Fibroblast of lung (primary cell): ENCODE measurements at regions not wholly inside any gene's neighbourhood (a gene's known extent, or its start where the extent isn't known, plus 50 kb on each side); places are given as distances from the start of the nearest gene placed in this dataset.

Source experiments
- DNase-seq, 2 donors: peaks; one replicate each; pipeline versions ENCODE4 v3.0.0 to v3.0.0-alpha.2; 2010; ENCODE audit warnings: low read depth in 2 of 2
- H2AFZ ChIP-seq: 2 replicates; pipeline ENCODE4 v1.5.1; 2012; ENCODE audit warnings: low read length, control low read depth, inconsistent platforms
- H3K27ac ChIP-seq: 2 replicates; pipeline ENCODE4 v1.5.1; 2011; ENCODE audit warnings: low read length, control low read depth; ENCODE audit not compliant: insufficient read depth
- H3K27me3 ChIP-seq: 2 replicates; pipeline ENCODE4 v1.5.1; 2011; ENCODE audit warnings: mild to moderate bottlenecking, low read length; ENCODE audit not compliant: control insufficient read depth, insufficient read depth
- H3K36me3 ChIP-seq: 2 replicates; pipeline ENCODE4 v1.5.1; 2011; ENCODE audit warnings: low read length; ENCODE audit not compliant: control insufficient read depth, insufficient read depth
- H3K4me1 ChIP-seq: 2 replicates; pipeline ENCODE4 v1.5.1; 2011; ENCODE audit warnings: low read length; ENCODE audit not compliant: control insufficient read depth, insufficient read depth; ENCODE audit errors: extremely low read depth
- H3K4me2 ChIP-seq: 2 replicates; pipeline ENCODE4 v1.5.1; 2011; ENCODE audit warnings: low read length, control low read depth; ENCODE audit not compliant: insufficient read depth; ENCODE audit errors: extremely low read depth
- H3K4me3 ChIP-seq, 4 experiments: fragments of 200-600 bp in 1 of 4; sonication (generic) in 1 of 4; replicated peaks in 1 of 4; 2 replicates each; pipeline ENCODE4 v1.5.1; 2011 to 2016; ENCODE audit warnings: low read length in 4 of 4, low read depth in 3 of 4, mild to moderate bottlenecking in 3 of 4, control low read depth in 2 of 4, inconsistent platforms in 1 of 4, mixed read lengths in 1 of 4; ENCODE audit not compliant: insufficient read depth in 1 of 4; ENCODE audit errors: control extremely low read depth in 1 of 4
- H3K79me2 ChIP-seq: 2 replicates; pipeline ENCODE4 v1.5.1; 2012; ENCODE audit warnings: mild to moderate bottlenecking, low read length, inconsistent platforms; ENCODE audit not compliant: control insufficient read depth, insufficient read depth
- H3K9ac ChIP-seq: 2 replicates; pipeline ENCODE4 v1.5.1; 2011; ENCODE audit warnings: mild to moderate bottlenecking, low read length, control low read depth; ENCODE audit not compliant: insufficient read depth
- H3K9me3 ChIP-seq: 2 replicates; pipeline ENCODE4 v1.5.1; 2012; ENCODE audit warnings: low read depth, low read length; ENCODE audit not compliant: control insufficient read depth, insufficient read depth
- H4K20me1 ChIP-seq: 2 replicates; pipeline ENCODE4 v1.5.1; 2011; ENCODE audit warnings: low read length; ENCODE audit not compliant: control insufficient read depth, insufficient read depth; ENCODE audit errors: extremely low read depth
- EZH2 ChIP-seq: IDR thresholded peaks from 2 replicates; pipeline ENCODE4 v1.5.1; 2012; ENCODE audit warnings: low read length, control low read depth, mild to moderate bottlenecking; ENCODE audit errors: missing control alignments
- TF ChIP-seq, protein P1 (sequence below), 2 donors: IDR thresholded peaks in 1 of 2; conservative IDR thresholded peaks in 1 of 2; 1 replicate in 1 of 2; 2 replicates in 1 of 2; pipeline ENCODE4 v1.5.1; 2011 to 2012; ENCODE audit warnings: low read length in 2 of 2, control low read depth in 1 of 2, inconsistent platforms in 1 of 2, low read depth in 1 of 2, mild to moderate bottlenecking in 1 of 2

DNA sequence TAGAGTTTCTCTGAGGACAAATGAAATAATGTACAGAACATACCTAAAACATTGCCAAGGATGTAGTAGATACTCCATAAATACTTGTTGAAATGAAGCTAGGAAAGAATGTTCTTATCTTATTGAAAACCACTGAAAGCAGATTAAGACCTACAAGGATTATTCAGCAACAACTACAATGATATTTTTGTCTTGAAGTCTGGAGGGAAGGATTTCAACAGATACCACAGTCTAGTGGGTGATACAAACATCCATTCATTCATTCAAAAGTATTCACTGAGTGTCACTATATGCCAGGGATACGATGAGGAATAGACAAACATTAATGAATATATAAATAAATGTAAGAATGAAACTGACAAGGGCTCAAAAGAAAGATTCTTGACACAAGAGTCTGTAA is 74.7 kb upstream of the THBS1 start:
- Histone ChIP-seq H3K27ac (no peak overlapping the region), H2AFZ (no peak overlapping the region), H3K9me3 (no peaks in the 10 kb centered on the region), H3K9ac (no peak overlapping the region), H3K4me3 (no peak overlapping the region), H3K27me3 (no peaks in the 10 kb centered on the region), H3K4me2 (no peak overlapping the region), H3K36me3 (no peaks in the 10 kb centered on the region), H3K4me1 (peaks cover 13% of the 10 kb centered on the region), H3K79me2 (no peaks in the 10 kb centered on the region), H4K20me1 (no peaks in the 10 kb centered on the region)
- DNase-seq = peak in 1 of 2 donors; percentile 91
- TF ChIP-seq, protein P1, sequence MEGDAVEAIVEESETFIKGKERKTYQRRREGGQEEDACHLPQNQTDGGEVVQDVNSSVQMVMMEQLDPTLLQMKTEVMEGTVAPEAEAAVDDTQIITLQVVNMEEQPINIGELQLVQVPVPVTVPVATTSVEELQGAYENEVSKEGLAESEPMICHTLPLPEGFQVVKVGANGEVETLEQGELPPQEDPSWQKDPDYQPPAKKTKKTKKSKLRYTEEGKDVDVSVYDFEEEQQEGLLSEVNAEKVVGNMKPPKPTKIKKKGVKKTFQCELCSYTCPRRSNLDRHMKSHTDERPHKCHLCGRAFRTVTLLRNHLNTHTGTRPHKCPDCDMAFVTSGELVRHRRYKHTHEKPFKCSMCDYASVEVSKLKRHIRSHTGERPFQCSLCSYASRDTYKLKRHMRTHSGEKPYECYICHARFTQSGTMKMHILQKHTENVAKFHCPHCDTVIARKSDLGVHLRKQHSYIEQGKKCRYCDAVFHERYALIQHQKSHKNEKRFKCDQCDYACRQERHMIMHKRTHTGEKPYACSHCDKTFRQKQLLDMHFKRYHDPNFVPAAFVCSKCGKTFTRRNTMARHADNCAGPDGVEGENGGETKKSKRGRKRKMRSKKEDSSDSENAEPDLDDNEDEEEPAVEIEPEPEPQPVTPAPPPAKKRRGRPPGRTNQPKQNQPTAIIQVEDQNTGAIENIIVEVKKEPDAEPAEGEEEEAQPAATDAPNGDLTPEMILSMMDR (conservative IDR thresholded peaks at IDR 0.05 in 1 of 2, IDR thresholded peaks at IDR 0.05 in 1 of 2; ENCODE audit: low read depth in 1 of 2, low read length in 2 of 2) = no peak
- no peak for TF ChIP-seq EZH2

DNA sequence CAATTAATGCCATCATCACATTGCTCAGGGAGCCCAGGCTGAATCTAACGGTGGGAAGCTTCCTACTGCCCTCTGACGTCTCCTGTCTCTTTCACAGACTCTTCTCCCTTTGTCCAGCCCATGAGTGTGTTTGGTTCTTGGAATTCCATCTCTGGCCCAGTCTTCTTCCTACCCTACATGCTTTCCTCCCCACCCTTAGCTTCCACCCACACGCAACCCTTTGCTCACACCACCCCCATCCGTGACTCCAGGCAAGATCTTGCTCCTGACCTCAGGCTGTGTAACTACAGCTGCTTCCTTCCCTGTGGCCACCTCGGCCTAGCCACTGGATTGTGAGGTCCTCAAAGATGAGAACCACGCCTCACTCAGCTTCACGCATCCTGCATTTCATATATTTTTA is 72.3 kb upstream of the THBS1 start:
- Histone ChIP-seq H3K27ac (no peak overlapping the region), H3K9me3 (no peaks in the 10 kb centered on the region), H3K36me3 (no peaks in the 10 kb centered on the region), H4K20me1 (no peaks in the 10 kb centered on the region), H3K27me3 (no peaks in the 10 kb centered on the region), H2AFZ (no peak overlapping the region), H3K4me1 (peaks cover 20% of the 10 kb centered on the region), H3K79me2 (no peaks in the 10 kb centered on the region), H3K9ac (no peak overlapping the region), H3K4me2 (no peak overlapping the region), H3K4me3 (no peak overlapping the region)
- TF ChIP-seq EZH2 = no peak
- TF ChIP-seq, protein P1 (conservative IDR thresholded peaks at IDR 0.05 in 1 of 2, IDR thresholded peaks at IDR 0.05 in 1 of 2; ENCODE audit: low read depth in 1 of 2, low read length in 2 of 2) = no peak
- DNase-seq = no peak

DNA sequence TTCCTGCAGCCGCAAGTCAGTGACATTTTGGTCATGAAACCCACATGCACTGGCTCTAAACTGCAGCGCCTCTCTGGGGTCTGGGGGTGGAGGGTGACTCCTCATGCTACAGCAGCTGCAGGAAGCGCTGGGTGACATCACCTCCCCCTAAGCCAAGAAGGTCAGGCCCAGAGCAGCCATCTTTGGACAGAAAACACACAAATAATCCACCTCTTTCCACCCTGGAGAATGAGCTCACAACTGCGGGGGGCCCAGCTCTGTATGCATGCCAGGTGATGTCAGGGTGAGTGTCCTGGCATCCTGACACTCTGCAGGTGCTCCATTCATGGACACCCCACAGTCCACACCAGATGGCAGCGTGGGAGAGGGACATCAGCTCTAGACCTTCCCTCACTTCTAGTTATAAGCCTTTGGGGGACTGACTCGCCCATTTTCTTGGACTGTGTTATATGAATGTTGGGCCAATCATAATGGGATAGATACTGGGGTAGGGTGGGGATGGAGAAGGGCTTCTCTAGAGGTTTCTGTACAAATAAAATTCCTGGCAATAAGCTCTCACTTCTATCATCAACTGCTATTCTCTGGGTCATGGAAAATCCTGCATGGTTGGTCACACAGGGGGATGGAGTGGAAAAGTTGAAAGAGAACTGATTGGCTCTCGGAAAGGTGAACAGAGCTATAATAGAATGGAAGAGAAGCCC is 70.7 kb upstream of the THBS1 start:
- H3K4me1 ChIP-seq = peaks cover 9% of the 10 kb centered on the region
- H3K27ac ChIP-seq = no peak overlapping the region
- no peaks in the 10 kb centered on the region for H3K79me2 ChIP-seq
- no peak overlapping the region for H3K4me2 ChIP-seq
- H3K4me3 ChIP-seq = no peak overlapping the region
- no peak overlapping the region for H3K9ac ChIP-seq
- TF ChIP-seq, protein P1 (conservative IDR thresholded peaks at IDR 0.05 in 1 of 2, IDR thresholded peaks at IDR 0.05 in 1 of 2; ENCODE audit: low read depth in 1 of 2, low read length in 2 of 2) = no peak
- no peak for TF ChIP-seq EZH2
- no peaks in the 10 kb centered on the region for H3K9me3 ChIP-seq
- no peaks in the 10 kb centered on the region for H3K36me3 ChIP-seq
- DNase-seq = no peak
- H3K27me3 ChIP-seq = no peaks in the 10 kb centered on the region
- H4K20me1 ChIP-seq = no peaks in the 10 kb centered on the region
- no peak overlapping the region for H2AFZ ChIP-seq
